BE2C (cell line): ENCODE measurements at regions not wholly inside any gene's neighbourhood (a gene's known extent, or its start where the extent isn't known, plus 50 kb on each side); places are given as distances from the start of the nearest gene placed in this dataset.

Experiments
- DNase-seq: peaks from one replicate; pipeline ENCODE4 v3.0.0-alpha.2; 2020
- H3K27me3 ChIP-seq: fragments of 250-450 bp; sonication (Bioruptor Pico); 2 replicates; pipeline ENCODE4 v1.5.1; 2020; ENCODE audit warnings: mild to moderate bottlenecking
- H3K36me3 ChIP-seq: fragments of 250-450 bp; sonication (Bioruptor Pico); 2 replicates; pipeline ENCODE4 v1.5.1; 2020; ENCODE audit warnings: mild to moderate bottlenecking
- H3K4me1 ChIP-seq: fragments of 250-450 bp; sonication (Bioruptor Pico); 2 replicates; pipeline ENCODE4 v1.5.1; 2020
- H3K4me3 ChIP-seq: 2 replicates; pipeline ENCODE4 v1.5.1; 2011; ENCODE audit warnings: low read depth, low read length
- H3K9me3 ChIP-seq: fragments of 250-450 bp; sonication (Bioruptor Pico); 2 replicates; pipeline ENCODE4 v1.5.1; 2020
- CTCF ChIP-seq: IDR thresholded peaks from 2 replicates; pipeline ENCODE4 v1.5.1; 2012; ENCODE audit warnings: mild to moderate bottlenecking, low read depth, low read length

GRCh38 chr6:137727216-137727765 is 139.8 kb upstream of the TNFAIP3 start:
- H3K9me3 ChIP-seq = no peaks in the 10 kb centered on the region
- H3K4me1 ChIP-seq = no peaks in the 10 kb centered on the region
- no peak for DNase-seq
- no peak overlapping the region for H3K4me3 ChIP-seq
- TF ChIP-seq CTCF = no peak
- no peaks in the 10 kb centered on the region for H3K27me3 ChIP-seq
- no peaks in the 10 kb centered on the region for H3K36me3 ChIP-seq

- Histone ChIP-seq H3K9me3 (no peaks in the 10 kb centered on the region), H3K4me3 (no peak overlapping the region), H3K27me3 (no peaks in the 10 kb centered on the region), H3K36me3 (no peaks in the 10 kb centered on the region), H3K4me1 (no peaks in the 10 kb centered on the region)
- no peak for DNase-seq
- TF ChIP-seq CTCF = no peak
These were observed 138.4 kb upstream of the TNFAIP3 start for GRCh38 chr6:137728386-137729349.

DNA sequence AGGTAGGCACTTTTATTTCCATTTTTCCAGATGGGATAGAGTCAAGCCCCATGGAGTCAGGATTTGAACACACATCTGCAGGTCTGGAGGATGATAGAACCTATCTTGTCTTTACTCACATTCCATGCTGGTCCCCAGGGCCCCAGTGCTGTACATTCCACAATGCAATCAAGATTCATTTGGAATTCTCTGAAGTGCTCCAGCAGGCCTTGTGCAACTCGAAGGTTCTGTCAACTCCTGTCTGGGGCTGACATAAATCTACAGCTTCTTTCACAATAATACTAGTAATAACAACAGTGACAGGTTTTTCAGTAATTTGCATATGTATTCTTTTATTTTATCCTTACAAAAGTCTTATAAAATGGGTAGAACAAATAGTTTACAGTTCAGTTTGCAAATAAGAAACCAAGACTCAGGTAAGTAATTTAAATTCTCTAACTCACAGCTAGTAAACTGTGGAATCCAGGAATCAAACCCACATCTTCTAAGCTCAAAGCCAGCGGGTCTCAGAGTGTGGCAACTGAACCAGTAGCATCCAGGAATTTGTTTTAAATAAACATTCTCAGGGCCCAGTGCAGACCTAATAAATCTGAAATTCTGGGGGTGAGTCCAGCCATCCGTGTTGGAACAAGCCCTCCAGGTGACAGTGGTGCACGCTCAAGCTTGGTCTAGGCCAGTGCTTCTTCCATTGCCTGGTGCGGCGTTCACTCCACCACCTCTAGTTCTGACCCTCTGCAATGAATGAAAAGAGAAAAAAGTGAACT is 137.0 kb upstream of the TNFAIP3 start:
- DNase-seq = no peak
- TF ChIP-seq CTCF = no peak
- no peak overlapping the region for H3K4me3 ChIP-seq
- no peaks in the 10 kb centered on the region for H3K27me3 ChIP-seq
- H3K4me1 ChIP-seq = no peaks in the 10 kb centered on the region
- H3K36me3 ChIP-seq = no peaks in the 10 kb centered on the region
- H3K9me3 ChIP-seq = no peaks in the 10 kb centered on the region

DNA sequence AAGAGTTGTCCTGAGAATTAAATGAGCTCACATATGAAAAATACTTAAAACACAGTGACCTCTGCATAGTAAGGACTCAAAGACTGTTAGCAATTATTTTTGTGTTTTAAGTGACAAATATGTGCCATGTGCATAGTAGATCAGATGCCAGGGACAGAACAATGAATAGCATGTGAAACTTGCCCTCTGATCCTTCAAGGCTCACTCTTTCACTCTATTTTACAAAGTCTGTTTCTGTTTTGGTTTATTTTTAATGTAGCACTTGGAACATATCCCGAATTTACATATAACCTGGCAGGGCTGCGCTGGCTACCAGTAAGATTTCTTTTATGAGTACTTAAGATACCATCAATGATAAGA is 135.5 kb upstream of the TNFAIP3 start:
- Histone ChIP-seq H3K4me3 (no peak overlapping the region), H3K4me1 (no peaks in the 10 kb centered on the region), H3K36me3 (no peaks in the 10 kb centered on the region), H3K9me3 (no peaks in the 10 kb centered on the region), H3K27me3 (no peaks in the 10 kb centered on the region)
- DNase-seq = no peak
- no peak for TF ChIP-seq CTCF

- no peaks in the 10 kb centered on the region for H3K27me3 ChIP-seq
- TF ChIP-seq CTCF = no peak
- no peak overlapping the region for H3K4me3 ChIP-seq
- H3K4me1 ChIP-seq = no peaks in the 10 kb centered on the region
- H3K36me3 ChIP-seq = no peaks in the 10 kb centered on the region
- no peak for DNase-seq
- no peaks in the 10 kb centered on the region for H3K9me3 ChIP-seq
These were observed 135.0 kb upstream of the TNFAIP3 start for GRCh38 chr6:137731960-137732616.
